ENCODE measurements at regions not wholly inside any gene's neighbourhood (a gene's known extent, or its start where the extent isn't known, plus 50 kb on each side); places are given as distances from the start of the nearest gene placed in this dataset.

- no peak for DNase-seq (ENCODE audit: low read depth)
Observed at GRCh38 chr20:21575981-21576740, 62.3 kb upstream of the NKX2-2 start.

- no peak for DNase-seq (ENCODE audit: low read depth)
Observed at GRCh38 chr20:21575167-21575566, 61.3 kb upstream of the NKX2-2 start.

GRCh38 chr20:21574443-21574842 is 60.6 kb upstream of the NKX2-2 start:
- DNase-seq (ENCODE audit: low read depth): no peak

- no peak for DNase-seq (ENCODE audit: low read depth)
Observed at GRCh38 chr20:21573259-21573658, 59.4 kb upstream of the NKX2-2 start.

GRCh38 chr20:21571841-21572690 is 58.2 kb upstream of the NKX2-2 start:
- DNase-seq (ENCODE audit: low read depth): peak; percentile 3

GRCh38 chr20:21570285-21570992 is 56.6 kb upstream of the NKX2-2 start:
- no peak for DNase-seq (ENCODE audit: low read depth)

GRCh38 chr20:21569586-21569985 is 55.7 kb upstream of the NKX2-2 start:
- DNase-seq (ENCODE audit: low read depth): no peak

GRCh38 chr20:21564127-21564773 is 50.4 kb upstream of the NKX2-2 start:
- DNase-seq (ENCODE audit: low read depth): no peak
